Muscle layer of colon (tissue), 2 donors: ENCODE measurements at regions not wholly inside any gene's neighbourhood (a gene's known extent, or its start where the extent isn't known, plus 50 kb on each side); places are given as distances from the start of the nearest gene placed in this dataset.

Experiments used
- H3K27ac ChIP-seq: one replicate; pipeline ENCODE4 v1.7.0; 2013; ENCODE audit warnings: low read depth, mild to moderate bottlenecking, low read length, moderate library complexity
- H3K27me3 ChIP-seq, 2 donors: one replicate each; pipeline ENCODE4 v1.7.0; 2013; ENCODE audit warnings: low read length in 2 of 2, mild to moderate bottlenecking in 2 of 2; ENCODE audit not compliant: insufficient read depth in 2 of 2, control insufficient read depth in 1 of 2
- H3K36me3 ChIP-seq: one replicate; pipeline ENCODE4 v1.7.0; 2013; ENCODE audit warnings: mild to moderate bottlenecking, low read length; ENCODE audit not compliant: insufficient read depth
- H3K4me1 ChIP-seq: one replicate; pipeline ENCODE4 v1.7.0; 2013; ENCODE audit warnings: mild to moderate bottlenecking, low read length; ENCODE audit not compliant: insufficient read depth
- H3K4me3 ChIP-seq, 2 donors: one replicate each; pipeline ENCODE4 v1.7.0; 2013; ENCODE audit warnings: low read length in 2 of 2, low read depth in 1 of 2, mild to moderate bottlenecking in 1 of 2, moderate library complexity in 1 of 2
- H3K9ac ChIP-seq: one replicate; pipeline ENCODE4 v1.7.0; 2013; ENCODE audit warnings: low read length
- H3K9me3 ChIP-seq: one replicate; pipeline ENCODE4 v1.7.0; 2013; ENCODE audit warnings: mild to moderate bottlenecking, low read length
- donor health status: abdominal sarcoma.
- donor health status: Adenocarcinoma of cecum.

DNA sequence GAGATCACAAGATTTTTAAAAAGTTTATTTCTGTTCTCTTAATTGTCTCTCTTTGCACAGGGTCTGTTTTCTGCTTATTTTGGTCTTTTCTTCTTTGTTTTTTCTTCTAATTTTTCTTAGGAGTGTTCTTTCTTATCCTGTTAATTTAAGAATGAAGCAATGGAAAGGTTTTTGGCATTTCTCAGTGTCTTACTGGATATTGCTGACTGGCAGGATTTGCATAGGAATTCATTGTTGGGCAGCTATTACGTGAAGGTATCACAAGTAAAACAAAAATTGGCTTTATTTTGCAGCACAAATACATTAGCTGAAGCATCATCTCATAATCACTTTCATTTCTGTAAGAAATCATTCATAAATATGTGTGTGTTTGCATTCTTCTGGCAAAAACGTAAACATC, 566.9 kb upstream of the CDH6 start:
- H3K9ac ChIP-seq: no peak overlapping the region
- no peaks in the 10 kb centered on the region for H3K4me1 ChIP-seq
- H3K27me3 ChIP-seq: no peaks in the 10 kb centered on the region
- no peaks in the 10 kb centered on the region for H3K36me3 ChIP-seq
- no peak overlapping the region for H3K4me3 ChIP-seq
- H3K27ac ChIP-seq: no peak overlapping the region
- H3K9me3 ChIP-seq: no peaks in the 10 kb centered on the region

GRCh38 chr5:30620481-30621085, 572.9 kb upstream of the CDH6 start:
- H3K27ac ChIP-seq: no peak overlapping the region
- H3K9ac ChIP-seq: no peak overlapping the region
- H3K36me3 ChIP-seq: no peaks in the 10 kb centered on the region
- H3K27me3 ChIP-seq: no peaks in the 10 kb centered on the region
- no peaks in the 10 kb centered on the region for H3K4me1 ChIP-seq
- H3K9me3 ChIP-seq: no peaks in the 10 kb centered on the region
- H3K4me3 ChIP-seq: no peak overlapping the region

GRCh38 chr5:30608501-30608900, 585.0 kb upstream of the CDH6 start:
- no peak overlapping the region for H3K4me3 ChIP-seq

DNA sequence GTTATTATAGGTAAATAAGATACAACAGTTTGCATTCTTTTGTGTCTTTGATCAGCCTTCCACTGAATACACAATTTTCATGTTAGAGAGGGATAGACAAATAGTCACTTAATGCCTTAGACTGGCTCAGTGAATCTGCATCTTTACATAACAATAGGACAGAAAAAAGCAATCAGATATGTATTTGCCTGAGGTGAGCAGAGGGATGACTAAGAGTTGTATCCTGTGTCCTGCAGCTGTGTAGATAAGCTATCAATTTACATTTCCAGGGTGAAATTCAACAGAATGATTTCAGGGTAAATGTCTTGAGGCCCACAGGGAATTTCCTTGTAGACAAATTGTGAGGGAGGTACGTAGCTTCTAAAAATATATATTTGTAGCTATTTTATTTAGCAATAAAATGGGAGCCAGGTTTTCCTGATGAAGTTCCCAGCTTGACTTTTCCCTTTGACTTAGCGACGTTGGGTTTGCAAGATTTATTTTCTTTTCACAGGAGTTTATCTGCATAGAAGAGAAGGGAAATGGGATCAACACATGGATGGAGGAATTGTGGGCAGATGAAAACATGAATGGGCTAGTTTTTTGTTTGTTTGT, 586.1 kb upstream of the CDH6 start:
- Histone ChIP-seq H3K27me3 (no peaks in the 10 kb centered on the region), H3K9me3 (no peaks in the 10 kb centered on the region), H3K4me3 (no peak overlapping the region), H3K9ac (no peak overlapping the region), H3K27ac (no peak overlapping the region), H3K36me3 (no peaks in the 10 kb centered on the region), H3K4me1 (no peaks in the 10 kb centered on the region)

More at GRCh38 chr5:30608501-30608900, 585.0 kb upstream of the CDH6 start:
- Histone ChIP-seq H3K27me3 (no peaks in the 10 kb centered on the region), H3K9me3 (no peaks in the 10 kb centered on the region), H3K4me1 (no peaks in the 10 kb centered on the region), H3K36me3 (no peaks in the 10 kb centered on the region), H3K9ac (no peak overlapping the region), H3K27ac (no peak overlapping the region)

DNA sequence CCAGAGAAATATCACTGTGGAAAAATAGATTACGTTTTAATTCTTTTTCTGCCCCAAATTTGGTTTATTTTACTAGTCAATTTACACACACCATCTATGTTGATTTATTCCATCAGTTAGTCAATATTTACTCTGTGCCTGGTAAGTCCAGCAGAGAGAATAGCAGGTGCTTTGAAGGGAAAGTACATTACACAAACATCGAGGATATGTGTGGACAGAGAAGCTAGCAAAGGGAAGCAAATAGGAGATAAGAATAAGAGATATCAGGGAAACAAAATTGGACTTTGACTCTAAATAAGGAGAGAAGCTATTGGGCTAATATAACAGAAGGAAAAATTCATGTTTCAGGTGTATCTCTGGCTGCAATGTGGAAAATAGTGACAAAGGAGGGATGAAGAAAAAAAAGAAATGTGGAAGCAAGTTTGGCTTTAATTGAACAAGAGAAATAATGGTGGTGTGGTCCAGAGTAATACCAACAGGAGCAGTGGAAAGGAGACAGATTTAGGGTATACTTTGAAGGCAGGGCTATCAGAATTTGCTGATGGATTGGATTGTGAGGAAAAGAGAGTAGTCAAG, 587.7 kb upstream of the CDH6 start:
- Histone ChIP-seq H3K4me3 (no peak overlapping the region), H3K36me3 (no peaks in the 10 kb centered on the region), H3K9ac (no peak overlapping the region), H3K27ac (no peak overlapping the region), H3K9me3 (no peaks in the 10 kb centered on the region), H3K4me1 (no peaks in the 10 kb centered on the region), H3K27me3 (no peaks in the 10 kb centered on the region)

DNA sequence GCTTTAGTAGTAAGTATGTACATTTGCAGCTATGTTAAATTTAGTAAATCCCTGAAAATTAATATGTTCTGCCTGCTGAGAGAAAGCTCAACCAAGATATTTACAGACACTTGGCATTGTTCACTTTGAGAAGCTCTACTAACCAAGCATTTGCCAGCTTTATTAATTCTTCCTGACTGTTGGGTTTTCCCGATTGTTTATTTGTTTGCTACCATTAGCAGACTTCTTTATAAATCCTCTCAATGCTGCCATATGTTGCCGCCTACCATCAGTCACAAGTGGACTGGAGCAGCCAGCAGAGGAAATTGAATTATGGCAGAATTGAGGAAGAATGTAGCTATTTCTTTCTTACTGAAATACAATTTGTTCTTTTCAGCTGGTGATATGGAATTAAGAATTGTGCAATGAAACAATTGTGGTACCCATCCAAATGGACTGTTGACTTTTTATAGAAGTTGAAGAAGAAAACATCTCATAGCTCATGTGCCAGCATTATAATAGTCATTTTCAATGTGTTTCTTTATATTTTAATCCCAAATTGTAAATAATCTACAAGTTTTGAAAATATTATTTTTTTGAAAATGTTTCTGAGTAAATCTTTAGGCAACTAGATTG, 588.7 kb upstream of the CDH6 start:
- H3K27ac ChIP-seq: no peak overlapping the region
- no peak overlapping the region for H3K4me3 ChIP-seq
- no peaks in the 10 kb centered on the region for H3K36me3 ChIP-seq
- no peaks in the 10 kb centered on the region for H3K27me3 ChIP-seq
- H3K9me3 ChIP-seq: no peaks in the 10 kb centered on the region
- no peaks in the 10 kb centered on the region for H3K4me1 ChIP-seq
- no peak overlapping the region for H3K9ac ChIP-seq

- H3K36me3 ChIP-seq: no peaks in the 10 kb centered on the region
- no peak overlapping the region for H3K9ac ChIP-seq
- no peak overlapping the region for H3K27ac ChIP-seq
- no peaks in the 10 kb centered on the region for H3K27me3 ChIP-seq
- no peak overlapping the region for H3K4me3 ChIP-seq
- H3K9me3 ChIP-seq: no peaks in the 10 kb centered on the region
- no peaks in the 10 kb centered on the region for H3K4me1 ChIP-seq
Measured at GRCh38 chr5:30600892-30601291, 592.6 kb upstream of the CDH6 start.

DNA sequence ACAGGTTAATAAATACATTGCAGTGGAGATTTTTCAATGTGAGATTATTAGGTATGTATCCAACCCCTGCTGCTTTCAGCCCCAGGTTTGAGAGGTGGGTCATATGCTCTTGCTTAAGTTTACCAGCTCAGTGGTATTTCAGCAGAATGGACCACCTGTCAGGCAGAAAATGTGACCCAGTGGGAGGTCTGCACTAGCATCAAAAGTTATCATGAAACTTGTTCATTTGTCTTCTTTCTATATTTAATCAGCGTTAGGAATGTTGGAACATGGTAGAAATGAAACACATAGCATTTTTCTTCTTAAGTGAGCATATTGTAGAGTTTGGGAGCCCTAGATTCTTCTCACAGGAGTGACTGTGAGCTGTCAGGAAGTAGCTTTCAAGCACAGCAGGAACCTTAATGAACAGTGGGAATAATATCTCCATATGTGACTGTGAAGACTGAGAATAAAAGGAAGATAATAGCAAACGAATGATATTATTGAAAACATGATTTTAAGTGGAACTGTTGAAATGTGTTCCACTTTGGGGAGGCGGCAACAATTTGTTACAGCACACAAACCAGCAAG, 596.9 kb upstream of the CDH6 start:
- Histone ChIP-seq H3K9me3 (no peaks in the 10 kb centered on the region), H3K4me3 (no peak overlapping the region), H3K27me3 (no peaks in the 10 kb centered on the region)

GRCh38 chr5:30594331-30594730, 599.2 kb upstream of the CDH6 start:
- Histone ChIP-seq H3K9me3 (no peaks in the 10 kb centered on the region), H3K27ac (no peak overlapping the region), H3K9ac (no peak overlapping the region), H3K27me3 (no peaks in the 10 kb centered on the region), H3K4me1 (no peaks in the 10 kb centered on the region), H3K36me3 (no peaks in the 10 kb centered on the region), H3K4me3 (no peak overlapping the region)

More for the DNA sequence above, 596.9 kb upstream of the CDH6 start:
- H3K9ac ChIP-seq: no peak overlapping the region
- no peak overlapping the region for H3K27ac ChIP-seq
- no peaks in the 10 kb centered on the region for H3K36me3 ChIP-seq
- no peaks in the 10 kb centered on the region for H3K4me1 ChIP-seq

GRCh38 chr5:30592833-30593232, 600.7 kb upstream of the CDH6 start:
- H3K9ac ChIP-seq: no peak overlapping the region
- no peaks in the 10 kb centered on the region for H3K4me1 ChIP-seq
- H3K4me3 ChIP-seq: no peak overlapping the region
- no peak overlapping the region for H3K27ac ChIP-seq
- H3K9me3 ChIP-seq: no peaks in the 10 kb centered on the region
- H3K27me3 ChIP-seq: no peaks in the 10 kb centered on the region
- no peaks in the 10 kb centered on the region for H3K36me3 ChIP-seq

GRCh38 chr5:30581198-30581935, 612.1 kb upstream of the CDH6 start:
- Histone ChIP-seq H3K36me3 (no peaks in the 10 kb centered on the region), H3K4me1 (no peaks in the 10 kb centered on the region), H3K4me3 (no peak overlapping the region), H3K9me3 (no peaks in the 10 kb centered on the region), H3K27me3 (no peaks in the 10 kb centered on the region), H3K27ac (no peak overlapping the region), H3K9ac (no peak overlapping the region)
